ENCODE measurements at regions not wholly inside any gene's neighbourhood (a gene's known extent, or its start where the extent isn't known, plus 50 kb on each side); places are given as distances from the start of the nearest gene placed in this dataset.

DNA sequence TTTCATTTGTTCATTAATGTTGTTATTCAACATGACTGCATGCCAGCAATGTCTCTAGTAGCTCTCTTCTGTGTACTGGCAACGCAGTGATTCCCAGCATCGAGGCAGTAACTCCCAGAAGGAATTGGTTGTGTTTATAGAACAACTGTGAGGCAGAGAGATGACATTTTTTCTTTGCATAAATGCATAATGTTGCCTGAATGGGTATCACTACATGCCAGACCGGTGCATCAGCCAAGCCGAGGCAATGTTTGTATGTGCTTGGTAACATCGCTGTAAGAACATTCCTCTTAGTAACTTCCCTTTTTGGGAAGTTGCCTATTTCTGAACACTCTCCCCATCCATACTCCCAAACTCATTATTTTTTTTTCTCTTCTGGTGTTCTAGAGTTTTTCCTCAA lies 182.9 kb downstream of the HTR7 start (continued):
- TF ChIP-seq ZMAT3 (CRISPR knock-in tag; conservative IDR thresholded peaks at IDR 0.05) (no peak), ARID5B (CRISPR knock-in tag; IDR thresholded peaks at IDR 0.05) (no peak), HOXA7 (CRISPR knock-in tag; IDR thresholded peaks at IDR 0.05) (no peak), AGO2 (optimal IDR thresholded peaks at IDR 0.05; ENCODE audit: low read depth, low read length) (no peak), RBAK (CRISPR knock-in tag; IDR thresholded peaks at IDR 0.05) (no peak), AGO1 (IDR thresholded peaks at IDR 0.05; ENCODE audit: low read depth, low read length, poor library complexity, severe bottlenecking) (no peak), TARDBP (CRISPR knock-in tag; IDR thresholded peaks at IDR 0.05) (no peak)
- TF ChIP-seq, protein P1, sequence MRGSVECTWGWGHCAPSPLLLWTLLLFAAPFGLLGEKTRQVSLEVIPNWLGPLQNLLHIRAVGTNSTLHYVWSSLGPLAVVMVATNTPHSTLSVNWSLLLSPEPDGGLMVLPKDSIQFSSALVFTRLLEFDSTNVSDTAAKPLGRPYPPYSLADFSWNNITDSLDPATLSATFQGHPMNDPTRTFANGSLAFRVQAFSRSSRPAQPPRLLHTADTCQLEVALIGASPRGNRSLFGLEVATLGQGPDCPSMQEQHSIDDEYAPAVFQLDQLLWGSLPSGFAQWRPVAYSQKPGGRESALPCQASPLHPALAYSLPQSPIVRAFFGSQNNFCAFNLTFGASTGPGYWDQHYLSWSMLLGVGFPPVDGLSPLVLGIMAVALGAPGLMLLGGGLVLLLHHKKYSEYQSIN (CRISPR knock-in tag; IDR thresholded peaks at IDR 0.05; ENCODE audit: borderline replicate concordance), result no peak

- FAIRE-seq (no peak), ATAC-seq (no peak), DNase-seq (ENCODE audit: low spot score) (no peak)
- H3K4me1 ChIP-seq (ENCODE audit: insufficient read depth, low read length), result no peaks in the 10 kb centered on the region
- no peak overlapping the region for H2AFZ ChIP-seq (ENCODE audit: low read length)
- no peaks in the 10 kb centered on the region for H4K20me1 ChIP-seq (ENCODE audit: insufficient read depth, low read length)
- no peak overlapping the region for H3K27ac ChIP-seq (ENCODE audit: extremely low read length, insufficient read depth, low read length)
- H3K79me2 ChIP-seq (ENCODE audit: insufficient read depth, low read length), result no peaks in the 10 kb centered on the region
- no peak overlapping the region for H3K9ac ChIP-seq (ENCODE audit: insufficient read depth, low read depth, low read length)
- H3K36me3 ChIP-seq (replicated peaks in 1 of 2; ENCODE audit: control insufficient read depth in 1 of 2, insufficient read depth in 2 of 2, low read length in 2 of 2), result no peaks in the 10 kb centered on the region
- in situ Hi-C loops (cut with HindIII; ENCODE audit: extremely low pct_ligation_motif_present, low pct_unique_long_range_greater_than_20kb), result no loop called here
- H3K27me3 ChIP-seq (ENCODE audit: control insufficient read depth in 1 of 2, insufficient read depth in 2 of 2, low read length in 2 of 2), result no peaks in the 10 kb centered on the region
- WGBS (ENCODE audit: low lambda C conversion rate), result 49% methylated on average over 2 of the region's 2 CpGs
- no peaks in the 10 kb centered on the region for H3K9me3 ChIP-seq (ENCODE audit: low read length)
- ChIA-PET POLR2A (no interaction called here), CTCF (ENCODE audit: low intra/inter-chr PET ratio, low total read pairs) (no interaction called here)
- H3K4me3 ChIP-seq (replicated peaks in 1 of 3; ENCODE audit: insufficient read depth in 1 of 3, low read depth in 2 of 3, low read length in 3 of 3), result no peak overlapping the region
- intact Hi-C loops (cut with micrococcal nuclease; ENCODE audit: unreplicated experiment), result no loop called here
- no TSS peak for BruUV-seq (replicated peaks)
- H3K4me2 ChIP-seq (ENCODE audit: low read depth, low read length), result no peak overlapping the region
- TF ChIP-seq, protein P2, sequence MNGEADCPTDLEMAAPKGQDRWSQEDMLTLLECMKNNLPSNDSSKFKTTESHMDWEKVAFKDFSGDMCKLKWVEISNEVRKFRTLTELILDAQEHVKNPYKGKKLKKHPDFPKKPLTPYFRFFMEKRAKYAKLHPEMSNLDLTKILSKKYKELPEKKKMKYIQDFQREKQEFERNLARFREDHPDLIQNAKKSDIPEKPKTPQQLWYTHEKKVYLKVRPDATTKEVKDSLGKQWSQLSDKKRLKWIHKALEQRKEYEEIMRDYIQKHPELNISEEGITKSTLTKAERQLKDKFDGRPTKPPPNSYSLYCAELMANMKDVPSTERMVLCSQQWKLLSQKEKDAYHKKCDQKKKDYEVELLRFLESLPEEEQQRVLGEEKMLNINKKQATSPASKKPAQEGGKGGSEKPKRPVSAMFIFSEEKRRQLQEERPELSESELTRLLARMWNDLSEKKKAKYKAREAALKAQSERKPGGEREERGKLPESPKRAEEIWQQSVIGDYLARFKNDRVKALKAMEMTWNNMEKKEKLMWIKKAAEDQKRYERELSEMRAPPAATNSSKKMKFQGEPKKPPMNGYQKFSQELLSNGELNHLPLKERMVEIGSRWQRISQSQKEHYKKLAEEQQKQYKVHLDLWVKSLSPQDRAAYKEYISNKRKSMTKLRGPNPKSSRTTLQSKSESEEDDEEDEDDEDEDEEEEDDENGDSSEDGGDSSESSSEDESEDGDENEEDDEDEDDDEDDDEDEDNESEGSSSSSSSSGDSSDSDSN (CRISPR knock-in tag; IDR thresholded peaks at IDR 0.05), result no peak
- TF ChIP-seq ZNF496 (CRISPR knock-in tag; IDR thresholded peaks at IDR 0.05; ENCODE audit: insufficient replicate concordance), result no peak
- TF ChIP-seq SMARCE1 (IDR thresholded peaks at IDR 0.05; ENCODE audit: borderline replicate concordance), result no peak
- no peak for TF ChIP-seq NR0B2 (CRISPR knock-in tag; IDR thresholded peaks at IDR 0.05)
- no peak for TF ChIP-seq CSRNP2 (CRISPR knock-in tag; conservative IDR thresholded peaks at IDR 0.05; ENCODE audit: low read depth)
- TF ChIP-seq MTA1 (CRISPR knock-in tag; IDR thresholded peaks at IDR 0.05; ENCODE audit: borderline replicate concordance), result no peak
Measured at GRCh38 chr10:90675621-90676020, 182.2 kb downstream of the HTR7 start.

Measured in HepG2 (cell line).